ENCODE measurements at regions not wholly inside any gene's neighbourhood (a gene's known extent, or its start where the extent isn't known, plus 50 kb on each side); places are given as distances from the start of the nearest gene placed in this dataset.

DNA sequence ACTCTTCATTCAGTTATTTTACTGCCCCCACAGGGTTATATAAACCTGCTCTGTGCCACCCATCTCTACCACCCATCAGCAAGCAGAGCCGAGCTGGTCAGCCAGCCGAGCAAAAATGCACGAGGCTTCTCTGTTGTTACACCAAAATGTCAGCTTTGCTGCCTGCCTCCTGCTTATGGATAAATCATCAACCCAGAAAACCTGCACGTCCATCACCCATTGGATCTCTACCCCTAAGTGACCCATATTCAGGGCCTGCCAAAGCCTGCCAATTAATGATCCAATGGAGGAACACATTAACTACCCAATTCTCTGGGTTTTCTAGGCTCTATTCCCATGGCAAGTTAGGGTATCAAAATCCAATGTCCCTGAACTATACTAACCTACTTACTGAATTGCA, 365.5 kb upstream of the ACVR2A start:
- TF ChIP-seq ZFP3 (CRISPR knock-in tag; IDR thresholded peaks at IDR 0.05) (no peak), BACH2 (CRISPR knock-in tag; IDR thresholded peaks at IDR 0.05; ENCODE audit: borderline replicate concordance) (no peak), SNAI2 (CRISPR knock-in tag; IDR thresholded peaks at IDR 0.05) (no peak), ZFP30 (CRISPR knock-in tag; IDR thresholded peaks at IDR 0.05) (no peak), ZNF8 (CRISPR knock-in tag; IDR thresholded peaks at IDR 0.05) (no peak), TOX (CRISPR knock-in tag; IDR thresholded peaks at IDR 0.05; ENCODE audit: borderline replicate concordance) (no peak), GLIS3 (CRISPR knock-in tag; IDR thresholded peaks at IDR 0.05) (no peak)
- TF ChIP-seq, protein P1, sequence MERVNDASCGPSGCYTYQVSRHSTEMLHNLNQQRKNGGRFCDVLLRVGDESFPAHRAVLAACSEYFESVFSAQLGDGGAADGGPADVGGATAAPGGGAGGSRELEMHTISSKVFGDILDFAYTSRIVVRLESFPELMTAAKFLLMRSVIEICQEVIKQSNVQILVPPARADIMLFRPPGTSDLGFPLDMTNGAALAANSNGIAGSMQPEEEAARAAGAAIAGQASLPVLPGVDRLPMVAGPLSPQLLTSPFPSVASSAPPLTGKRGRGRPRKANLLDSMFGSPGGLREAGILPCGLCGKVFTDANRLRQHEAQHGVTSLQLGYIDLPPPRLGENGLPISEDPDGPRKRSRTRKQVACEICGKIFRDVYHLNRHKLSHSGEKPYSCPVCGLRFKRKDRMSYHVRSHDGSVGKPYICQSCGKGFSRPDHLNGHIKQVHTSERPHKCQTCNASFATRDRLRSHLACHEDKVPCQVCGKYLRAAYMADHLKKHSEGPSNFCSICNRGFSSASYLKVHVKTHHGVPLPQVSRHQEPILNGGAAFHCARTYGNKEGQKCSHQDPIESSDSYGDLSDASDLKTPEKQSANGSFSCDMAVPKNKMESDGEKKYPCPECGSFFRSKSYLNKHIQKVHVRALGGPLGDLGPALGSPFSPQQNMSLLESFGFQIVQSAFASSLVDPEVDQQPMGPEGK (CRISPR knock-in tag; IDR thresholded peaks at IDR 0.05; ENCODE audit: borderline replicate concordance) = no peak
- TF ChIP-seq, protein P2, sequence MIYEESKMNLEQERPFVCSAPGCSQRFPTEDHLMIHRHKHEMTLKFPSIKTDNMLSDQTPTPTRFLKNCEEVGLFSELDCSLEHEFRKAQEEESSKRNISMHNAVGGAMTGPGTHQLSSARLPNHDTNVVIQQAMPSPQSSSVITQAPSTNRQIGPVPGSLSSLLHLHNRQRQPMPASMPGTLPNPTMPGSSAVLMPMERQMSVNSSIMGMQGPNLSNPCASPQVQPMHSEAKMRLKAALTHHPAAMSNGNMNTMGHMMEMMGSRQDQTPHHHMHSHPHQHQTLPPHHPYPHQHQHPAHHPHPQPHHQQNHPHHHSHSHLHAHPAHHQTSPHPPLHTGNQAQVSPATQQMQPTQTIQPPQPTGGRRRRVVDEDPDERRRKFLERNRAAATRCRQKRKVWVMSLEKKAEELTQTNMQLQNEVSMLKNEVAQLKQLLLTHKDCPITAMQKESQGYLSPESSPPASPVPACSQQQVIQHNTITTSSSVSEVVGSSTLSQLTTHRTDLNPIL (CRISPR knock-in tag; IDR thresholded peaks at IDR 0.05; ENCODE audit: low read depth) = no peak
